ENCODE measurements at regions not wholly inside any gene's neighbourhood (a gene's known extent, or its start where the extent isn't known, plus 50 kb on each side); places are given as distances from the start of the nearest gene placed in this dataset.
A peak's percentile ranks its signal among the peaks of the same experiment; 100 is the strongest.

DNA sequence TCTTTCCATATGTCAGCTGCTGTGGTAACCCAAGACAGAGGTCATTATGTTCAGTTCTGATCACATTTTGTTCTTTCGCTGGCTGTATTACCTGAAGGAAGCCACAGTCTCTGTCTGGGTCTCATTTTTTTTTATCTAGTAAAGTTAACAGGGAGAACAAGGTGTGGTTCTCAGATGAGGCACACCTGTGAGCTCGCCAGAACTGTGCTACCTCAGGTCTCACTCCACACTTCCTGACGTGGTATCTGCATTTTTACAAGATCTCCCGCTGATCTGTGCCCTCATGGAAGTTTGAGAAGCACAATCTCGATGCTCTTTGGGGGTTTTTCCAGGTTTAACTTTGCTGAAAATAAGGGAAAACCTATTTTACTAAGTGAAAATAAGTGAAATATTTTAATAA, 169.5 kb upstream of the CENPW start:
- no peak overlapping the region for H3K27ac ChIP-seq (ENCODE audit: low read depth in 1 of 2, low read length in 2 of 2)
- H3K4me1 ChIP-seq (ENCODE audit: control insufficient read depth in 4 of 4, insufficient read depth in 4 of 4, low read length in 3 of 4) = no peaks in the 10 kb centered on the region
- H3K27me3 ChIP-seq (ENCODE audit: control insufficient read depth in 4 of 4, insufficient read depth in 4 of 4, low read length in 3 of 4) = no peaks in the 10 kb centered on the region
- no peak overlapping the region for H3K4me3 ChIP-seq (ENCODE audit: low read depth in 1 of 3, low read length in 3 of 3)
- no peaks in the 10 kb centered on the region for H3K9me3 ChIP-seq (ENCODE audit: control insufficient read depth in 4 of 4, low read length in 3 of 4)
- no peaks in the 10 kb centered on the region for H3K36me3 ChIP-seq (ENCODE audit: control insufficient read depth in 4 of 4, insufficient read depth in 3 of 4, low read depth in 1 of 4, low read length in 3 of 4)
- no peak for DNase-seq (ENCODE audit: low spot score)
- WGBS = 71% methylated on average over 5 of the region's 5 CpGs
- TF ChIP-seq HNF4G (IDR thresholded peaks at IDR 0.05) = no peak
- TF ChIP-seq EGR1 (IDR thresholded peaks at IDR 0.05; ENCODE audit: low read depth in 2 of 2) = no peak
- TF ChIP-seq TAF1 (conservative IDR thresholded peaks at IDR 0.05) = no peak
- TF ChIP-seq, protein P1, sequence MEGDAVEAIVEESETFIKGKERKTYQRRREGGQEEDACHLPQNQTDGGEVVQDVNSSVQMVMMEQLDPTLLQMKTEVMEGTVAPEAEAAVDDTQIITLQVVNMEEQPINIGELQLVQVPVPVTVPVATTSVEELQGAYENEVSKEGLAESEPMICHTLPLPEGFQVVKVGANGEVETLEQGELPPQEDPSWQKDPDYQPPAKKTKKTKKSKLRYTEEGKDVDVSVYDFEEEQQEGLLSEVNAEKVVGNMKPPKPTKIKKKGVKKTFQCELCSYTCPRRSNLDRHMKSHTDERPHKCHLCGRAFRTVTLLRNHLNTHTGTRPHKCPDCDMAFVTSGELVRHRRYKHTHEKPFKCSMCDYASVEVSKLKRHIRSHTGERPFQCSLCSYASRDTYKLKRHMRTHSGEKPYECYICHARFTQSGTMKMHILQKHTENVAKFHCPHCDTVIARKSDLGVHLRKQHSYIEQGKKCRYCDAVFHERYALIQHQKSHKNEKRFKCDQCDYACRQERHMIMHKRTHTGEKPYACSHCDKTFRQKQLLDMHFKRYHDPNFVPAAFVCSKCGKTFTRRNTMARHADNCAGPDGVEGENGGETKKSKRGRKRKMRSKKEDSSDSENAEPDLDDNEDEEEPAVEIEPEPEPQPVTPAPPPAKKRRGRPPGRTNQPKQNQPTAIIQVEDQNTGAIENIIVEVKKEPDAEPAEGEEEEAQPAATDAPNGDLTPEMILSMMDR (IDR thresholded peaks at IDR 0.05; ENCODE audit: low read depth, low read length, missing input control) = no peak
- TF ChIP-seq GABPA (IDR thresholded peaks at IDR 0.05 in 1 of 2, conservative IDR thresholded peaks at IDR 0.05 in 1 of 2) = no peak
- no peak overlapping the region for H3K9ac ChIP-seq (ENCODE audit: low read depth in 1 of 2, low read length in 2 of 2)

DNA sequence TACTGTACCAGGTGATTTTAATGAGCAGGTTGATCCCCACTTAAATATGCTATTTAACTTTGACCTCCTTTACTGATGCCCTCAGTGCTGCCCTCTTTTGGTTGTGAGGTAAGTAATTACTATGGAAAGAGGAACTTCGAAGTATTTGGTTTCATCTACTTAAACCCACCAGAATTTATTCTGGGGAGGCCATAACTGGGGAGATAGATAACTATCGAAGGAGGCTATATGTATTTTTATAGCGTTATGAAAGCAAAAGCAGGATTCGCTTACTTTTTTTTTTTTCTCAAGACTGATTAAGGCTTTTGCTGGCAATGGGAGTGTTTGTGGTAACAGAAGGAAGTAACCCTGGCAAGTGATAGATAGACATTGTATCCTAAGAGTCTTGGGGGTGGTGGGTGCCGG, 168.9 kb upstream of the CENPW start:
- H3K9me3 ChIP-seq (ENCODE audit: control insufficient read depth in 4 of 4, low read length in 3 of 4) = no peaks in the 10 kb centered on the region
- H3K27ac ChIP-seq (ENCODE audit: low read depth in 1 of 2, low read length in 2 of 2) = no peak overlapping the region
- H3K36me3 ChIP-seq (ENCODE audit: control insufficient read depth in 4 of 4, insufficient read depth in 3 of 4, low read depth in 1 of 4, low read length in 3 of 4) = no peaks in the 10 kb centered on the region
- no peak overlapping the region for H3K4me3 ChIP-seq (ENCODE audit: low read depth in 1 of 3, low read length in 3 of 3)
- H3K4me1 ChIP-seq (ENCODE audit: control insufficient read depth in 4 of 4, insufficient read depth in 4 of 4, low read length in 3 of 4) = no peaks in the 10 kb centered on the region
- TF ChIP-seq NR2F2 (IDR thresholded peaks at IDR 0.05) (no peak), RAD21 (IDR thresholded peaks at IDR 0.05) (peak; percentile 61 to 77), TAF1 (conservative IDR thresholded peaks at IDR 0.05) (no peak), EGR1 (IDR thresholded peaks at IDR 0.05; ENCODE audit: low read depth in 2 of 2) (no peak), HNF4G (IDR thresholded peaks at IDR 0.05) (no peak), HNF4A (conservative IDR thresholded peaks at IDR 0.05) (no peak), GABPA (IDR thresholded peaks at IDR 0.05 in 1 of 2, conservative IDR thresholded peaks at IDR 0.05 in 1 of 2) (no peak), RXRA (IDR thresholded peaks at IDR 0.05) (peak in 1 of 2 donors; percentile 9), JUND (IDR thresholded peaks at IDR 0.05) (no peak), YY1 (IDR thresholded peaks at IDR 0.05) (no peak), SP1 (IDR thresholded peaks at IDR 0.05) (no peak), FOXA2 (IDR thresholded peaks at IDR 0.05) (no peak), FOXA1 (IDR thresholded peaks at IDR 0.05) (no peak)
- TF ChIP-seq, protein P2, sequence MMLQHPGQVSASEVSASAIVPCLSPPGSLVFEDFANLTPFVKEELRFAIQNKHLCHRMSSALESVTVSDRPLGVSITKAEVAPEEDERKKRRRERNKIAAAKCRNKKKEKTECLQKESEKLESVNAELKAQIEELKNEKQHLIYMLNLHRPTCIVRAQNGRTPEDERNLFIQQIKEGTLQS (IDR thresholded peaks at IDR 0.05) = no peak
- TF ChIP-seq, protein P3, sequence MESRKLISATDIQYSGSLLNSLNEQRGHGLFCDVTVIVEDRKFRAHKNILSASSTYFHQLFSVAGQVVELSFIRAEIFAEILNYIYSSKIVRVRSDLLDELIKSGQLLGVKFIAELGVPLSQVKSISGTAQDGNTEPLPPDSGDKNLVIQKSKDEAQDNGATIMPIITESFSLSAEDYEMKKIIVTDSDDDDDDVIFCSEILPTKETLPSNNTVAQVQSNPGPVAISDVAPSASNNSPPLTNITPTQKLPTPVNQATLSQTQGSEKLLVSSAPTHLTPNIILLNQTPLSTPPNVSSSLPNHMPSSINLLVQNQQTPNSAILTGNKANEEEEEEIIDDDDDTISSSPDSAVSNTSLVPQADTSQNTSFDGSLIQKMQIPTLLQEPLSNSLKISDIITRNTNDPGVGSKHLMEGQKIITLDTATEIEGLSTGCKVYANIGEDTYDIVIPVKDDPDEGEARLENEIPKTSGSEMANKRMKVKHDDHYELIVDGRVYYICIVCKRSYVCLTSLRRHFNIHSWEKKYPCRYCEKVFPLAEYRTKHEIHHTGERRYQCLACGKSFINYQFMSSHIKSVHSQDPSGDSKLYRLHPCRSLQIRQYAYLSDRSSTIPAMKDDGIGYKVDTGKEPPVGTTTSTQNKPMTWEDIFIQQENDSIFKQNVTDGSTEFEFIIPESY (IDR thresholded peaks at IDR 0.05) = no peak
- TF ChIP-seq, protein P1 (IDR thresholded peaks at IDR 0.05; ENCODE audit: low read depth, low read length, missing input control) = peak; percentile 35
- TF ChIP-seq, protein P4, sequence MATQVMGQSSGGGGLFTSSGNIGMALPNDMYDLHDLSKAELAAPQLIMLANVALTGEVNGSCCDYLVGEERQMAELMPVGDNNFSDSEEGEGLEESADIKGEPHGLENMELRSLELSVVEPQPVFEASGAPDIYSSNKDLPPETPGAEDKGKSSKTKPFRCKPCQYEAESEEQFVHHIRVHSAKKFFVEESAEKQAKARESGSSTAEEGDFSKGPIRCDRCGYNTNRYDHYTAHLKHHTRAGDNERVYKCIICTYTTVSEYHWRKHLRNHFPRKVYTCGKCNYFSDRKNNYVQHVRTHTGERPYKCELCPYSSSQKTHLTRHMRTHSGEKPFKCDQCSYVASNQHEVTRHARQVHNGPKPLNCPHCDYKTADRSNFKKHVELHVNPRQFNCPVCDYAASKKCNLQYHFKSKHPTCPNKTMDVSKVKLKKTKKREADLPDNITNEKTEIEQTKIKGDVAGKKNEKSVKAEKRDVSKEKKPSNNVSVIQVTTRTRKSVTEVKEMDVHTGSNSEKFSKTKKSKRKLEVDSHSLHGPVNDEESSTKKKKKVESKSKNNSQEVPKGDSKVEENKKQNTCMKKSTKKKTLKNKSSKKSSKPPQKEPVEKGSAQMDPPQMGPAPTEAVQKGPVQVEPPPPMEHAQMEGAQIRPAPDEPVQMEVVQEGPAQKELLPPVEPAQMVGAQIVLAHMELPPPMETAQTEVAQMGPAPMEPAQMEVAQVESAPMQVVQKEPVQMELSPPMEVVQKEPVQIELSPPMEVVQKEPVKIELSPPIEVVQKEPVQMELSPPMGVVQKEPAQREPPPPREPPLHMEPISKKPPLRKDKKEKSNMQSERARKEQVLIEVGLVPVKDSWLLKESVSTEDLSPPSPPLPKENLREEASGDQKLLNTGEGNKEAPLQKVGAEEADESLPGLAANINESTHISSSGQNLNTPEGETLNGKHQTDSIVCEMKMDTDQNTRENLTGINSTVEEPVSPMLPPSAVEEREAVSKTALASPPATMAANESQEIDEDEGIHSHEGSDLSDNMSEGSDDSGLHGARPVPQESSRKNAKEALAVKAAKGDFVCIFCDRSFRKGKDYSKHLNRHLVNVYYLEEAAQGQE (IDR thresholded peaks at IDR 0.05) = no peak
- TF ChIP-seq, protein P5, sequence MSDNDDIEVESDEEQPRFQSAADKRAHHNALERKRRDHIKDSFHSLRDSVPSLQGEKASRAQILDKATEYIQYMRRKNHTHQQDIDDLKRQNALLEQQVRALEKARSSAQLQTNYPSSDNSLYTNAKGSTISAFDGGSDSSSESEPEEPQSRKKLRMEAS (IDR thresholded peaks at IDR 0.05) = no peak
- H3K9ac ChIP-seq (ENCODE audit: low read depth in 1 of 2, low read length in 2 of 2) = no peak overlapping the region
- WGBS = 57% methylated on average over 5 of the region's 5 CpGs
- no peak for DNase-seq (ENCODE audit: low spot score)
- H3K27me3 ChIP-seq (ENCODE audit: control insufficient read depth in 4 of 4, insufficient read depth in 4 of 4, low read length in 3 of 4) = no peaks in the 10 kb centered on the region
